Activated T-cell treated with anti-CD3 and anti-CD28 coated beads for 24 hours (primary cell): ENCODE measurements at regions not wholly inside any gene's neighbourhood (a gene's known extent, or its start where the extent isn't known, plus 50 kb on each side); places are given as distances from the start of the nearest gene placed in this dataset.

Experiments
- DNase-seq: peaks from one replicate; pipeline ENCODE4 v3.0.0-alpha.2; 2020; ENCODE audit warnings: low read depth

DNA sequence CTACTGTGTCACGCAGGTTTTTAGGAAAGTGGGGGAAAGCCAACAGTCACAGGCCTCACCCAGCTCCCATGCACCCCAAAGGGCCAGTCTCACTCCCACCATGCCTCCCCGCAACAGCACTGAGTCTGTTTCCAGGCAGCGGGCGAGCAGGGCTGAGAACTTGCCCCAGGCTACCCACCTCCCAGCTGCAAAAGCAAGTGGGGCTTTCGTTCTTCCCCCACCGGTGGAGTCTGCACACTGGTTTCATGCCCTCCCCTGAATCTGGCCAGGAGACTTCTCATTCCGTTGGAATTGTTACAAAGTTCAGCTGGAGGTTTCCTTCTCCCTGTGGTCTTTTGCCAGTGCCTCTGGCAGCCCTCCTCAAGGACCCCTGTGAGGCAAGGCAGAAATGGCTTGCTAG, 53.6 kb upstream of the KCNJ15 start:
- DNase-seq, result no peak

DNA sequence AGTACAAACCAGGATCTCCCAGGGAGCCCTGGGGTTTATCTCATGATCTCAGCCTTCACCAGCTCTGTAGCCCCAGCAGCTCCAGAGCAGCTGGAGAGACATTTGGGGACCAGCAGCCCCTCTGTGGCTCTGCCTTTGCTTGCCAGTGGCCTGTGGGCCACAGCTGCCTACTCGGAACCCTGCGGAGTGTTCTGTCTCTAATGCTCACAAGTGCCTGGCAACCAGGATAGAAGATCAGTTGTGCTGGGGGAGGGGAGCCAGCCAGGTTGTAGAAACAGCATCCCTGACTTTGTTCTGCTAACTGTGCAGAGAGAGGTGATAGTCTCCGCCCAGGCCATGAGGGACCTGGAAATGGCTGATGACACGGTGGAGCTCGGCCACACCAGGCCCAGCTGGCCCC, 50.9 kb upstream of the KCNJ15 start:
- DNase-seq, result no peak

DNA sequence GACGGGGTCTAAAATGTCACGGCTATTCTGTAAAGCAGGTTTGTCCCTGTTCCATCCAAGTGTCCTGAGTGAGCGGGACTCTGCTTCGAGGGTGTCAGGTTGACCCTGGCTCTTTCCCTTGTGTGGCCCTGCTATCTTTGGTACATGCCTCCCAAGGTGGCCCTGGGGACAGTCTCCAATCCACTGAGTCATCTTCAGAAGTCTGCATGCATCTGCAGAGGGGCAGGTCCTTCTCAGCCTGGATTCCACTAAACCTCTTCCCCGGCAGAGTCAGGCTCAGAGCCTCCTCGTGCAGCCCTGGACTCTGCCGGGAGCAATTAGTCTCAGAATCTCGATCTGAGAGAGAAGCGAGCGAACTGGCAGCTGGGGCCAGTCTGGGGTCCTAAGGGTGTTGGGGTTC, 50.1 kb upstream of the KCNJ15 start:
- DNase-seq, result no peak
